Prostate gland (tissue), 2 donors: ENCODE measurements at regions not wholly inside any gene's neighbourhood (a gene's known extent, or its start where the extent isn't known, plus 50 kb on each side); places are given as distances from the start of the nearest gene placed in this dataset.

ENCODE experiments used
- DNase-seq: peaks from one replicate; pipeline ENCODE4 v3.0.0-alpha.2; 2019; ENCODE audit warnings: low spot score
- H3K27ac ChIP-seq, 2 donors: fragments of 200-600 bp; sonication (generic); 2 replicates each; pipeline ENCODE4 v1.5.1; 2017 to 2019
- H3K27me3 ChIP-seq: fragments of 200-600 bp; sonication (generic); replicated peaks from 2 replicates; pipeline ENCODE4 v1.5.1; 2019; ENCODE audit not compliant: insufficient read depth
- H3K36me3 ChIP-seq, 2 donors: fragments of 200-600 bp; sonication (generic); 1 replicate in 1 of 2; 2 replicates in 1 of 2; pipeline versions ENCODE4 v1.5.1 to v1.8.1; 2017 to 2019
- H3K4me1 ChIP-seq: fragments of 200-600 bp; sonication (generic); replicated peaks from 2 replicates; pipeline ENCODE4 v1.5.1; 2019
- H3K4me3 ChIP-seq, 2 donors: fragments of 200-600 bp; sonication (generic); 2 replicates each; pipeline ENCODE4 v1.5.1; 2017 to 2019
- H3K9me3 ChIP-seq: fragments of 200-600 bp; sonication (generic); 2 replicates; pipeline ENCODE4 v1.5.1; 2017
- POLR2A ChIP-seq: fragments of 450-650 bp; IDR thresholded peaks from one replicate; pipeline ENCODE4 v1.6.1; 2016; ENCODE audit warnings: antibody characterized with exemption, mild to moderate bottlenecking
- POLR2AphosphoS5 ChIP-seq: sonication (generic); formaldehyde crosslinking; IDR thresholded peaks from one replicate; pipeline ENCODE4 v1.6.1; 2017; ENCODE audit warnings: antibody characterized with exemption
- WGBS: methylation state at CpG from one replicate; pipeline ENCODE4 v1.1.5; 2018; 5-methylcytosine and 5-hydroxymethylcytosine counted together
- intact Hi-C: fragments of 100-400 bp; cut with DNase I; formaldehyde crosslinking; loops from one replicate; pipeline ENCODE4 v1.14.2; 2022
- TF ChIP-seq, protein P1 (sequence below), 4 experiments: fragments of 200-600 bp in 2 of 4; fragments of 450-650 bp in 2 of 4; sonication (generic) in 2 of 4; IDR thresholded peaks; 1 replicate in 3 of 4; 2 replicates in 1 of 4; pipeline ENCODE4 v1.5.1; 2016 to 2019; ENCODE audit warnings: antibody characterized with exemption in 4 of 4, mild to moderate bottlenecking in 2 of 4, moderate library complexity in 2 of 4

DNA sequence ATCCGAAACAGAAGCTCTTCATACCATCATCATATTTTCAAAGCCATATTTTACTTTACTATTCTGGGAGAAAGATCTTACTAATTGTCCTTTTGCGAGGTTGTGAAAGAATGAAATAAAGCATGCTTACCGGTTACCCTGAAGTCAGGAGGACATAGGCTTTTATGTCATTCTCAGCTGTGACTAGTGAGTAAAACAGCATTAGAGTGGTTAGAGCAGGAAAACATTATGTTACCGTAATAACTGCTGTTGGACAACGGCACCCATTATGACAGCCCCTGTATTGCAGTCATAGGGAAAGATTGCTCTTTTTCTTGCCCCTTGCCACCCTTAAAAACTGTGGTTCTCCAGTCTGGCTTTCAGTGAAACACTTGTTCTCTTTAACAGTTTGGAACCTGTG, 1035.7 kb downstream of the ZPLD1 start:
- H3K9me3 ChIP-seq = no peaks in the 10 kb centered on the region
- no peaks in the 10 kb centered on the region for H3K4me1 ChIP-seq
- intact Hi-C loops = no loop called here
- no peak overlapping the region for H3K4me3 ChIP-seq
- 49% methylated on average over 5 of the region's 5 CpGs for WGBS
- H3K36me3 ChIP-seq = no peaks in the 10 kb centered on the region
- H3K27me3 ChIP-seq = no peaks in the 10 kb centered on the region
- no peak for DNase-seq
- no peak overlapping the region for H3K27ac ChIP-seq
- TF ChIP-seq, protein P1, sequence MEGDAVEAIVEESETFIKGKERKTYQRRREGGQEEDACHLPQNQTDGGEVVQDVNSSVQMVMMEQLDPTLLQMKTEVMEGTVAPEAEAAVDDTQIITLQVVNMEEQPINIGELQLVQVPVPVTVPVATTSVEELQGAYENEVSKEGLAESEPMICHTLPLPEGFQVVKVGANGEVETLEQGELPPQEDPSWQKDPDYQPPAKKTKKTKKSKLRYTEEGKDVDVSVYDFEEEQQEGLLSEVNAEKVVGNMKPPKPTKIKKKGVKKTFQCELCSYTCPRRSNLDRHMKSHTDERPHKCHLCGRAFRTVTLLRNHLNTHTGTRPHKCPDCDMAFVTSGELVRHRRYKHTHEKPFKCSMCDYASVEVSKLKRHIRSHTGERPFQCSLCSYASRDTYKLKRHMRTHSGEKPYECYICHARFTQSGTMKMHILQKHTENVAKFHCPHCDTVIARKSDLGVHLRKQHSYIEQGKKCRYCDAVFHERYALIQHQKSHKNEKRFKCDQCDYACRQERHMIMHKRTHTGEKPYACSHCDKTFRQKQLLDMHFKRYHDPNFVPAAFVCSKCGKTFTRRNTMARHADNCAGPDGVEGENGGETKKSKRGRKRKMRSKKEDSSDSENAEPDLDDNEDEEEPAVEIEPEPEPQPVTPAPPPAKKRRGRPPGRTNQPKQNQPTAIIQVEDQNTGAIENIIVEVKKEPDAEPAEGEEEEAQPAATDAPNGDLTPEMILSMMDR (IDR thresholded peaks at IDR 0.05) = no peak
- no peak for TF ChIP-seq POLR2A
- TF ChIP-seq POLR2AphosphoS5 = no peak

GRCh38 chr3:103494011-103494410, 1059.2 kb downstream of the ZPLD1 start:
- Histone ChIP-seq H3K9me3 (no peaks in the 10 kb centered on the region), H3K4me3 (no peak overlapping the region), H3K27ac (no peak overlapping the region), H3K4me1 (no peaks in the 10 kb centered on the region), H3K27me3 (no peaks in the 10 kb centered on the region), H3K36me3 (no peaks in the 10 kb centered on the region)
- intact Hi-C loops = no loop called here
- no peak for DNase-seq
- no peak for TF ChIP-seq POLR2AphosphoS5
- TF ChIP-seq POLR2A = no peak
- TF ChIP-seq, protein P1 (IDR thresholded peaks at IDR 0.05) = no peak

DNA sequence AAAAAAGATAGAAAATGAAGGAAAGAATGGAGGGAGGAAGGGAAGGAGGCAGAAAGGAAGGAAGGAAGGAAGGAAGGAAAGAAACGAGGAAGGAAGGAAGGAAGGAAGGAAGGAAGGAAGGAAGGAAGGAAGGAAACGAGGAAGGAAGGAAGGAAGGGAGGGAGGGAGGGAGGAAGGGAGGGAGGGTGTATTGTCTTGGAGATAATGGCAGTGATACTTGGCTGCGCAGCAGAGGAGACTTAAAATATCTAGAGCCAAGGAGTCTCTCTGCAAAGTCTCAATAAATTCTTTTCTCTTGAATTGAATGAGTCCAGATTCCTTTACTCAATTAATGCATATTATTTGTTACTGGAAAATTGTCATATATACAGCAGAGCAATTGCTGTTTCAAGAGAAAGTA, 1059.7 kb downstream of the ZPLD1 start:
- TF ChIP-seq, protein P1 (IDR thresholded peaks at IDR 0.05) = no peak
- TF ChIP-seq POLR2AphosphoS5 = no peak
- no peak for TF ChIP-seq POLR2A
- intact Hi-C loops = no loop called here
- Histone ChIP-seq H3K4me3 (no peak overlapping the region), H3K27ac (no peak overlapping the region), H3K36me3 (no peaks in the 10 kb centered on the region), H3K9me3 (no peaks in the 10 kb centered on the region), H3K4me1 (no peaks in the 10 kb centered on the region), H3K27me3 (no peaks in the 10 kb centered on the region)
- DNase-seq = no peak
- WGBS = 65% methylated on average over 3 of the region's 3 CpGs

GRCh38 chr3:103495186-103495585, 1060.4 kb downstream of the ZPLD1 start:
- Histone ChIP-seq H3K27ac (no peak overlapping the region), H3K9me3 (no peaks in the 10 kb centered on the region), H3K27me3 (no peaks in the 10 kb centered on the region), H3K4me3 (no peak overlapping the region), H3K4me1 (no peaks in the 10 kb centered on the region), H3K36me3 (no peaks in the 10 kb centered on the region)
- TF ChIP-seq POLR2AphosphoS5 (no peak), POLR2A (no peak)
- TF ChIP-seq, protein P1 (IDR thresholded peaks at IDR 0.05) = no peak
- DNase-seq = no peak
- intact Hi-C loops = no loop called here
- 86% methylated on average over 2 of the region's 2 CpGs for WGBS

DNA sequence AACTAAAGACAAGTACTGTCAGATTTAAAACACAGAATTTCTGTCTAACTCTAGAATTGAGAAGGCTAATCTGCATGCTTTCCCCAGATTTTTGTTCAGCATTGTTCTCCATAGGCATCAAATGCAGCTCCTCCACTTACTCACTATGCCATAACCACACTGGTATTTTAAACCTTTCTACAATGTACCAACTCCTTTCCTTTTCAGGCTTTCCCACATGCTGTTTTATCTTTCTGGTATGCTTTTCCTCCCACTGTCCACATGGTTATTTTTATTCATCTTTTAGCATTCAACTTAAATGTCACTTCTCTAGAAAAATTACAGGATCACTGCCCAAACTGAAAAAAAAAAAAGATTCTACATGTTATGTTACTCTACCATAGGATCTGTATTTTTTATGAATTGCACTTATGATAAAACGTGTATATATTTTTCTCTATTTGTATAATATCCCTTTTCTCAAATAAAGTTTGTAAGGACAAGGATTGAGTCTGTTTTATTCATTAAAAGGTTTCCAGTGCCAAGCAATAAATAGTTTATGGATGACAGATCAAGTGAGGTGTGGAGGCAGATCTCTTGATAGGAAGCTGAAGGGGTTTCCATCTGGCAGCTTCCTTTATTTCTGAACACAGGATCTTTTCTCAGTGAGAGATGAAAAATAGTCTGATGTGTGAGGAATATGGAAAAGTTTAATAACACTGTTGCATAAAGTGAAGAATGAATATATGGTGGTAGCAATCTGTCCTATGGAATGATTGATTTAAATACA, 1064.5 kb downstream of the ZPLD1 start:
- H3K9me3 ChIP-seq = no peaks in the 10 kb centered on the region
- DNase-seq = no peak
- no peaks in the 10 kb centered on the region for H3K36me3 ChIP-seq
- TF ChIP-seq POLR2A (no peak), POLR2AphosphoS5 (no peak)
- TF ChIP-seq, protein P1 (IDR thresholded peaks at IDR 0.05) = no peak
- H3K27ac ChIP-seq = no peak overlapping the region
- 16% methylated on average over 1 of the region's 1 CpG for WGBS
- H3K27me3 ChIP-seq = no peaks in the 10 kb centered on the region
- no peak overlapping the region for H3K4me3 ChIP-seq
- H3K4me1 ChIP-seq = no peaks in the 10 kb centered on the region
- intact Hi-C loops = no loop called here
